ENCODE measurements at regions not wholly inside any gene's neighbourhood (a gene's known extent, or its start where the extent isn't known, plus 50 kb on each side); places are given as distances from the start of the nearest gene placed in this dataset.

DNA sequence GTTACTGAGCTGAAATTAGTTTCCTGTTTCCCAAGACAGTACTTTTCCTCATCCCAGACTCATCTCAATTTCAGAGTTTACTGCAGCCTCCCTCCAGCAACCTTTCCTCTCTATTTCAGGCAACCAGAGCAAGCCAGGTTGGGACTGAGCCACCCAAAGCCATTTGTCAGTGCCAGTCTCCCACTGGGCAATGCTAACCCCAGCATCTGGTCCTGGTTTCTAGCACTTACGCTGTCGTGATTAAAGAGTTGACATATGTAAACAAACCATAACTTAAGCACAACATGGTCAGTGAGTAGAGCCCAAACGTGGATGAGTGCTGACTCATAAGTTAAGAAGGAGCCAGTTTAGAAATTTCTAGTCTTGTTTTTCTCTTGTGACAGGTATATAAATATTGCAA lies 119.6 kb upstream of the BLID start:
- peak; percentile 29 for DNase-seq (ENCODE audit: low read depth, low spot score)

DNA sequence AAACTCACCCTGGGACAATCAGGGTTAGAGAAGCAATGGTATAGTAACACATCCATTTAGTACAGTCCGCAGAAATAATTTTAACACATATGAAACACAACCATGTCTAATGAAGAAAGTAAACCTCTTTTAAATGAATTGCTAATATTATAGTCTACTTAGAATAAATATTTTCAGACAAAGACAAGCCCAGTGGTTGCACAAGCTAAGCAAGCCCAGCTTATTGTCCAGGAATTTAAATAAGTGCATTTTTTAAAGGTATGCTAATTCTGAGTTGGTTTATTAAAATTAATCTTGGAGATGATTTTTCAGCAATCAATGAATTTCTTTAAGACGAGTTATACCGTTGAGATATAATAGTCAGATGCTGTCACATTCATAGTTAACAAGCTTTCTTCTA lies 118.8 kb upstream of the BLID start:
- DNase-seq (ENCODE audit: low read depth, low spot score): no peak

DNA sequence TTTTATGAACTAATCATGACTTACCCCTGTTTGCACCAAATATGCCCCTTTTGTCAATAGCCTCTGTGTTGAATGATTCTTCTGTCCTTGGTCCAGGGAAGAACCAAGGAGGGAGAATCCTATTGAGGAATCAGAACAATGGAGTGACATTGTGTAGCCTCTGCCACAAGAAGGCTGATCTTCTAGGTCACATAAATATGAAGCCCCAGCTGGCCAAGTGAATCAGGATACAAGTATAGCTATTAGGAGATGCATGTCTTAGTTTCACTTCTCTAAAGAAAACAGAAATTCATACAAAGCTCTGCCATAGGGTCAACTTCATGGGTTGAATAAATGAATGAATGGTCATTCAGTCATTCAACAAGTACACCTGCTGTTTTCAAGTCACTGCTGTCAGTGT lies 118.2 kb upstream of the BLID start:
- DNase-seq (ENCODE audit: low read depth, low spot score): no peak

DNA sequence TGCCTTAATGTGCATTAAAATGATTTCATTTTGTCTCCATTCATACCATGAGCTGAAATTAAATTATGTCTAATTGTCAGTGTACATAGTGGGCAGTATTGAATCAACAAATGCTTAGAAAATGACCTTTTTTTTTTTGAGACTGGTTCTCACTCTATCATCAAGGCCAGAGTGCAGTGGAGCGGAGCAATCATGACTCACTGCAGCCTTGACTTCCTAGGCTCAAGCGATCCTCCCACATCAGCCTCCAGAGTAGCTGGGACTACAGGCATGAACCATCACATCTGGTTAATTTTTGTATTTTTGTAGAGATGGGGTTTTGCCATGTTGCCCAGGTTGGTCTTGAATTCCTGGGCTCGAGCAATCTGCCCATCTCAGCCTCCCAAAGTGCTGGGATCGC lies 117.0 kb upstream of the BLID start:
- no peak for DNase-seq (ENCODE audit: low read depth, low spot score)

DNA sequence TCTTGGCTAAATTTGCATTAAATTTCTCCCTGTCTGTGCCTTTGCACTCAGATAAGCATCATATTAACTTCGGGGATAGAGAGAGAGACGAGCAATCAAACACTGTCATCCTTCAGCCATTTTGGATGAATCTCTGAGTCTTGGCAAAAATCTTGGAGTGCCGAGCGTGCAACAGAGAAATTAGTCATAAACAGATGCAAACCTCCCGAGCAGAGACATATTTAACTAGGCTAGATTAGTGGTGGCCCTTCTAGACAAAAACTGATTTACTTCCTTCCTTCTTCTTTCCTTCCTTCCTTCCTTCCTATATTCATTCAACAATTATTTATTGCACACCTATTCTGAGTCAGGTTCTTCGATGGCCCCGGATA lies 114.4 kb upstream of the BLID start:
- no peak for DNase-seq (ENCODE audit: low read depth, low spot score)

DNA sequence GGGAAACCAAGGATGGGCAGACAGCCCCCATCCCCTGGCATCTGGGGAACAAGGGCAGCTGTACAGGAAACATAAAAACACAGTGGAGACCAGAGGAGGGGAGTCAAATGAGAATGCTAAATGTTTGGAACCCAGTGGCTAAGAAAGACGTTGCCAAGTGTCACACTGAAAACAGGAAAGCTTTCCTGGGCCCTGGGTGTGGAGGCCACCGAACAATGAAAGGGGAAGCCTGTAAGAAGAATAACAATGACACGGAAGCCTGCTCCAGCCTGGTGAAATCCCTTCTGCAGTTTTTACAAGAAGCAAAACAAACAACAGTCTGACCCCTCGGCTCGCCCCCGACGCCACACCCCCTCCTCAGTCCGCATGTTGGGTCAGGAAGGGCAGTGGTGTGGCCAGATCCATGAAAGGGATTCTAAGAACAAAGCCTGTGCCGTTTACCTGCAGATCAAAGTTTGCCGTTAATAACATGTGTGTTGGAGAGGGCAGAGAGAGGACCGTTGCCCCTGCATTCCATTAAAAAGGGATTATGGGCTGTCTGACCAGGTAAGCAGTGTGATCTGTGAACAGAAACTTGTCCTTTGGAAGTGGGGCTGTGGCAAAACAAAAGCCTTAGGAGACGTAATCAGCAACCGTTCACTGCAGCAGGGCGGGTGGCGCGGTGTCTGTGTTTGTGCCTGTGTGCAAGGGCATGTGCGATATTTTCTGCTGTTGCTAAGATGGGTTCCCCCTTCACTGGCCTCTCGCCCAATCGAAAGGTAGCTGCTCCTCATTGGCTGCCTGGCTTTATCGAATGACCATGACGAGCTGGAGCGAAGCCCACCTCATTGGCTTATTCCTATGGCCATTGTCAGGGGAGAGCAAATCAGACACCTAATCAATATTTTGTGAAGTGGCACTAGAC lies 113.7 kb upstream of the BLID start:
- no peak for DNase-seq (ENCODE audit: low read depth, low spot score)

DNA sequence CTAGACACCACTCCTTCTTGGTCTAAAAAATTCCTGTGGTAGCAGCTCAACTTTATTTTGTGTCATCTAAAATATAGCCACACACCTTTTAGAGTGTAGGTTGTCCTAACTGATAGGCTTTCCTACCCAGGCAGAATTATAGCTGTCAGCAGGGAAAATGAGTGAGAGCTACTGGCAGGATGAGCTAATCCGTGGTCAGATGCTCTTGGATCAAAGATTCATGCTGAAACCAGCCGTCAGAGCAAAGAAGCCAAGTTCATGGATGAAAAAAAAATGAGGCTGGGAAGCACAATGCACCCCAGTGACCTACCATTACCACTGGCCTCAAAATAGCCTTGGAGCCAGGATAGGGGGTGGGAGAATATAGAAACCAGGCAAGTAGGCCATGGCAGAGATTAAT lies 113.1 kb upstream of the BLID start:
- DNase-seq (ENCODE audit: low read depth, low spot score): no peak

DNA sequence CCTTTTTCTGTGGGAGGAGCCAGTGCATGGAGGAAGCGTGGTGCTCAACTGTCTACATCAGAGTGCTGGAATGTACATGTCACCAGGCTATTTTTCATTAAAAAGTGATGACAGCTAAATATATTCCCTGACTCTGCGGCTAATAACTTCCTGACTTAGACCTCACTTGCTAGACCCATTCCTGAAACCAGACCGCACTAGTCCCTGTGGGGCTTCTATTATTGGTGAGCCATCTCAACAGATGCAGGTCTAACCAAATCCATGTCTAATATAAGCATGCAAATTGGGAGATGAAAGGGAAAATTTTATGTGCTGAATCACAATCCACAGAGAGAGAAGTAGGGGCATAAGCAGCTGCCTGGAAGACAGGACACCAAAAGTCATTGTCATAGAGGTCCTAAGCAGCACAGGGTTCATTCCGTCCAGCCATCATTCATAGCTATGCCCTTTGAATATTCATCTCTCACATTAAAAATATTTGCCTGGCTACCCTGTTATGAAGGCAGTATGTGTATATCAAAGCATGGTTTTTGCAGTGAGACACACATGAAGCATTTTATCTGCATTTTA lies 110.9 kb upstream of the BLID start:
- no peak for DNase-seq (ENCODE audit: low read depth, low spot score)

DNA sequence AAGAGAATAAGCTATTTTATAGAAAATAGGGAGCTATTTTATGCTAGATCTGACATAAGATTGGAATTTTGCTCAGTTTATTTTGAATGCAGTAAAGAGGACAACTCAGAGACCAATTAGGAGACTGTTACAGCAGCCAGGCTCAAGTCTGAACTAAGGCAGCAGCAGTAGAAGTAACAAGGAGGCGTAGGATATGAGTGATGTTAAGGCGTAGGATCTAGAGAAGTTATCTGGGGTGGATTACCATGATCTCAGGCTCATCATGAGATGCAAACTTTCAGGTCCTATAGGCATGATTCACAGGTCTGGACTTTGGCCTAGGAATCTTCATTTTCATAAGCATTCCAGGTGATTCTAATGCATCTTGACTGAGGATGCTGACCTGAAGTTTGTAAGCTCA lies 108.9 kb upstream of the BLID start:
- DNase-seq (ENCODE audit: low read depth, low spot score): no peak

DNA sequence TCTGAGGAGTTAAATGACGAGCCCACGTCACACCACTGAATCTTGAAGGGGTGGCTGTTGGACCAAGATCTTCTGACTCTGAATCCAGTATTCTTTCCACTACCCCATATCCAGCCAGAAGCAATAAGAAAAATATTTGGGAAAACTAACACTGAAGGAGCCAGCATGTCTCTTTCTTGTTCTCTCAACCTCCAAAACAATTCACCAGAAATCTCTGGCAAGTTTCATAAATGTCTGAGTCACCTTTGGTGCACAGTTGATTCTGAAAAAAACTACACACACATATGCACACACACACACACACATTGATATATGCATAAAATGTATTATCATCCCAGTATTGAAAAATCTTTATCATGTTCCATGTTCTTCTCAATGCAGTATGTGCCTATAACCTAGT lies 104.3 kb upstream of the BLID start:
- DNase-seq (ENCODE audit: low read depth, low spot score): no peak

DNA sequence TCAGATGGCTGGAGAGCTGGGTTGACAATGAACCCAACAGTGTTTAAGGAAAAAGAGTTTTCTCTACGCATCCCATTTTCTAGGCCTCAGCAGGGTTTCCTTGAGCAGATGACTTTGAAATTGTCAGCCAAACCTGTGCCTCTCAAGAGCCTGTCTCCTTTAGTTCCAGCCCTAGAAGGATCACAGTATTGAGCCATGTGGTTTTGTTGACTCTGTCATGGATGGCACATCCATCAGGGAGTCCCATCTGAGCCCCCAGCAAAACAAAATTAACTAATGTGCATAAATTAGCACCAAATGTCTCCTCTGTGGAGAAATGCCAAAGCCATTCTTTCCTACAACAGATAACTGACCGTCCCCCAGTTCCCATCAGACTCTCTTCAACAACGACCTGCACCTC lies 103.8 kb upstream of the BLID start:
- DNase-seq (ENCODE audit: low read depth, low spot score): no peak

DNA sequence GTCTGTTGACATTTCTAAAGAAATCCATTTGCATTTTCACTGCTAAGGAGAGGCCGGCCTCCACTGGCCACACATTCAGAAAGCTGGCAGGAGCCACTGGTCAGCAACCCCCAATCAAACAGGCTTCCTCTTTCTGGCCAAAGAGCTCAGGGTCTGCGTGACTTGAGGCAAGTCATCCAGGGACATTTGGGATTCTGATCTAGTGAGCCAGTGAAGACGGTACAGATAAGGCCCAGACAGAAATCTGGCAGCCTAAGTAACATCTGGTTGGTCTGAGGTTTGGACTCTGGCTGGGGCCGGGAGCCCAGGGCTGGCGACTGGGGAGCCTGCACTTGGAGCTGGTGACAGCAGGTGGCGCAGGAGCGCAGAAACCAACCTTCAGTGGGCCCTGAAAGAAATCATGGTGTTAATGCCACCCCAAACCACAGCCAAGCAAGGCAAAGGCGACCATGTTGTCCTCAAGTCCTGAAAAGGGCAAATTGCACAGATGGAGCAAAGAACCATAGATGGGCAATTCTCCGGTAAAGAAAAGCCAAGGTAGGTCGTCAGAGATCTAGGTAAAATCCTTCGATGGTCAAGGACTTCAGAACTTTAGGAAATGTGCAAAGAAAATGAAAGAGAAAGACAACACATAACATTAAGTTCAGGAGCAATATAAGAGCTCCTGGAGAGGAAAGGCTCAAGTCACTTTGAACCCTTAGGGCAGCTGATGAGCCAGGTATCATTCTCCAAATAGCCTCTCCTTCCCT lies 99.4 kb upstream of the BLID start:
- DNase-seq (ENCODE audit: low read depth, low spot score): no peak

DNA sequence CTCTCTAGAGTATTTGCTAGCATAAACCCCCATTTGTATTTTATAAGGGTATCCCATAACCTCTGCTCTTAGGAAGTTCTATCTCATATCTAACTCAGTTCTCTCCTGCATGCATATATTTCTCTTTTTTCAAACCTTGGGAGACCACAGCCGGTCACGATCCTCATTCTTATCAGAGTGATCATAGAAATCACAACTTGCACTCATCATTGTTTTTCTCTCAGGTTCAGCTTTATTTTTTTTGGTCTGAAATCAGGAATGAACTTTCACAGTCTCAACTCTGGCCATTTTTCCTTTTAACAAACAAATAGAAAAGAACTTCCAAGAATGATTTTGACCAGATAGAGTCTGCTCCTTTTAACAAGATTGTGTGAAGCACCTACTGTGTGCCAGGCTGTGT lies 98.6 kb upstream of the BLID start:
- no peak for DNase-seq (ENCODE audit: low read depth, low spot score)

DNA sequence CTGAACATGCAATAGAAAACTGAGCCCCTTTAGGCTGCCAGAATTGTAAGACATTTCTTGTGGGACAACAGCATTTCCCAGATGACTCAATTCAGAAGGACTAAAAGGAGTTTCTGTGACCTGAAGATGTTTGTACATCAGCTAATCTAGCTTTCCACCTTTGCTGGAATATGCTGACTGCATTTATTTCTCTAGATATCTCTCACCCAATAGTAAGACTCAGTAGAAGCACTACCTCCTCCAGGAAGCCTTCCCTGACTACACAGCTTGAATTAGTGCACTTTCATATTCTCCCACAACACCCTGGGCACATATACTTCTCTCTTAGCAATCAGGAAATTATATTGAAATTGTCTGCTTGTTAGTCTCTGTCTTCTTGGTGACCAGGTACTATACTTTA lies 98.1 kb upstream of the BLID start:
- no peak for DNase-seq (ENCODE audit: low read depth, low spot score)

DNA sequence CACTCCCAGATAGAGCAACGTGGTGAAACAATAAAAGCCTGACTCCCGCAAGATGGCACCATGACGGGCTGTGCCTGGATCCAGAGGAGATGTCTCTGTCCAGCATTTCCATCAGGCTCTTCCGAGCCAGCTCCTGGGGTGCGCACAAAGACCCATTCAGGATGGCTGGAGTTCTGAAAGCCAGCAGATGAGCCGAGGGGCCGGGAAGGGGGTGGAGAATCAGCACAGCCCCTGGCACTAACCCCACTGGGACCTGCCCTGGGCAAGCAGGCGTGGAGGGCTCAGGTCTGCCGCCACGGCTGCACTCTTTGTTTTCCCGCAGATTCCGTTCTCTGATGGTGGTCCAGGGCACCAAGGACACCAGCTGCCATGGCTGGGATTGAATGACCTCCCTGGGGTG lies 97.2 kb upstream of the BLID start:
- DNase-seq (ENCODE audit: low read depth, low spot score): no peak

DNA sequence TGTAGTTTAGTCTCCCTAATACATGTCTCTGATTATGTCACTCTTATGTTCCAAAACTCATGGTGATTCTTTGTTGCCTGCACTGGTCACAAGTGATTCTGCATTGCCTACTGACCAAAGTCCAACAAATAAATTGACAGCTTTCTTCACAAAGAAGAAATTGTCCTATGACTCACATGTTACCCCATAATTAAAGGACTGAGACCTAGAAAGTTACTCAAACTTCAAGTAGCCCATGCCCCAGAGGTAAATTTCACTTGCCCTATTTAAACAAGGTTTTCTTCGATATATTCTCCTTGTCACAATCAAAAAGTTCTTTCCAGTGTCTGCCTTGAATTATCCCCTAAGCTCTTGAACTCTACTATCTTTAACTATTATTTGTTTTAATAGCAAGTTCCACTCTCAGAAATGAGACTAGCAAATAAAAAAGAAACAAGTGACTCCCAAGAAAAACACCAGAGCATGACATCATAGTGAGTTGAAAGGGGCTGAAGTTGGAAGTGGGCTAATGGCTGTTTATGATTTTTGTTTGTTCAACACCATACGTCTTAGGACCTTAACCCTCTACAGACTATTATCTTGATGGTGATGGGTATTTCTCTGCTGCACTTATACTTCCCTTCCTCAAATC lies 94.5 kb upstream of the BLID start:
- no peak for DNase-seq (ENCODE audit: low read depth, low spot score)

DNA sequence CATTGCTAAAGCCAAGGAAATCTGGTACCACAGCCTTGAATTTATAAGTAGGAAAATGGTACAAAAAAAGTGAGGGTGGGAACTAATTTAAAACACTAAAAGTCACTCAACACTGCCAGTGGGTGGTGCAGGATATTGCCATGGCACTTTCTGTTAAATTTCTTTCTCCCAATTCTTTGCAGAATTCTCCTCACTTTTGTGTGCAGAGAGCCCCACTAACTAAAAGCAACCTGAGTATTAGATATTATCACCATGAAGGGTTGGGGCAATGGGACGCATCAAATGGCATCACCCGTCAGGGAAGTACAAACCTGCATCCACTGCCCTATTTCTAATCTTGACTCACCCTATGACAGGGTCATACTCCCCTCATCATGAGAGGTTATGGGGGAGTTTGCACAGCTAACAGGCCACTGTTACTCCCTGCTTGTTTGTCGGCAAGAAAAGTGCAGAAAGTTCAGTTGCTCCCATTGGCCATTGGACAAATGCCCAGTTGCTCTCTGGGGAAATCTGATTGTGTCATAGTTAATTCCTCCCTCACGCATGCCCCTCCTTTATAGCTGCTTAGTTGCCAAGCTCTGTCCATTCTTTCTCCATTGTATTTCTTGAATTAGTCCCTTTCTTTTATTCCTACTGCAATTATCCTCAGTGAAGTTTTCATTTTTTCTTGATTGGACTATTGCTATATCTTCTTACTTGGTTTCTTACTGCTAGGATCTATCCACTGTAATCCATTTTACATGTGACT lies 93.8 kb upstream of the BLID start:
- peak; percentile 85 for DNase-seq (ENCODE audit: low read depth, low spot score)

DNA sequence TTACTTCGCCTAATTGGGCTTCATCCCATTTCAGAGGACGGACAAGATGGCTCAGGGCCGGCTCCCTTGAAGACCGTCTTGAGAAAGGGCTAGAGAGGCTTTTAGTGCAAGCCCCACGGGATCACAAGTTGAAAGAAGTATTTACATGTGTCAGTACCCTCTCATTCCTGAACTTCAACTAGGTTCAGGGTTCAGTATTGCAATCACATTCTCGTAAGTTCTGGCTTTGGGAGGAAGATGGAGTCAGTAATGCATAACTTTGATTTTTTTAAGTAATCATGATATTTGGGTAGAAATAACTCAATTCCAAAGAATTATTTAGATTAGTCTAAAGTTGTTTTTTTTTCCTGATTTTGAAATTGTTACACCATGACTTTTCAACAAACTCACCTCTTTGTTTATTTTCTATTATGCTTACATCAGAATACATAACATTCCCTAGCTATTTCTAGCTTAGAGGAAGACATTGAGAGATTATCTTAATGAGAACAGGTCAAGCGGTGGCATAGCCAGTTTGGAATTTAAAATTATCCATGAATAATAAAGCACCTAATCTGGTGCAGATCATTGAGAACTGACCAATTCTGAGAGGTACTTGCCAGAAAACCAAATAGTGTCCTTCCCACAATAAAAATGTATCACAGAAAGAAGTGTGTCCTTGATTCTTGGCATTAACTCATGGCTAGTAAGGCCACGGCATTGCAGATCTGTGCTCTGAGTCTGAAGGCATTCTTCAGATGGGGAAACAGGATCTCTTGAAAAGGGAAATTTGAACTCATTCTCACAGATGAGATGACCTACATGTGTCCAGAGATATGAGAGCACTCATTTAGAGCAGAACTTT lies 92.1 kb upstream of the BLID start:
- no peak for DNase-seq (ENCODE audit: low read depth, low spot score)

DNA sequence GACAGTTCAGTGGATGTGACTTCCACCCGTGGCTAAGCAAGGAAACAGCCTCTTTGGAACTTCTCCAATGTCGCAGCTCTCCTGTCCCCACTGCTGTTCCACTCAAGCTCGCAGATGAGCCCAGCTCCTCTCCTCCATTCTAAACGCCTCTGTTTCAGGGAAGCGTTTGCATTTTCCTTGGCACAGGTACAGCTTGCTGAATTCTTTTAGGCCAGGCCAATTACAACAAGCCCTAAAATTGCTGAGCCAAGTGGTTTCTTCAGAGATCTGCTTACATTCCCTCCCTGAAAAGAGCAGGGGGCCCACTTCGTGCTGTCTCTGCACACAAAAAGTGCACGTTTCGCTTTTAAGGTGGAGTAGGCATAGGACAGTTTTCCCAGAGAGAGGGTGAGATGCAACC lies 91.5 kb upstream of the BLID start:
- DNase-seq (ENCODE audit: low read depth, low spot score): peak; percentile 79

DNA sequence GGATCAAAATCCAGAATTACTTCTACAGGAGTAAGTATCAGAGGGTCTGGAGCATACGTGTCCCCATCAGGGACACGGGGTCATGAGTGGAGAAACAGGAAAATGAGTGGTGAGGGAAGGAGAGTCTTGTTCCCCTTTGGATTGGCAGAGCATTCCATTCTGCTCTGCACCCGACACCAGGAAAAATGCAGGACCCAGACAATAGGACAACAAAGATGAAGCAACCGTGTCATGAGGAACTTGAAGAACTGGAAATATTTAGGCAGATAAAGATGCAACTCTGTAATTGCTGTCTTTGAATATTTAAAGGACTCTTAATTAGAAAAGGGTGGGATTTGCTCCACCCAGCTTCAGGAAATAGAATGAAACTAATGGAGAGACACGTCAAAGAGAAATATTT lies 89.0 kb upstream of the BLID start:
- DNase-seq (ENCODE audit: low read depth, low spot score): no peak

DNA sequence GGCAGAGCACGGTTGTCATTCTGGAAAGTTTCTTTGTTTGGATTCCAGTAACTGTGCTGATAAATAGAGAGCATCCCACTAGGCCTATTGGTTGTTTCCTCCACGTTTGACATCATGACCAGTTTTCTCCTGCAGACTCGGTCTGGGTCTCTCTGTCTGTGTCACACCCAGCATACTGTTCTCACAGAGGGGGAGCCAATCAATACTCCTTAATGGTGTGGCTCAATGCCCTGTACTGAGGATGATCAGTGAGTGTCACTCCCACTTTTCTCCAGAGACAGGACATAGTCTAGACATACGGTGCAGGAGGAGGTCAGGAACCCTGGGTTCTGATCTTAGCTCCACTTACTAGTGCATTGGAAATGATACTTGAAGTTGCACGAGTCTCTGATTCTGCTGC lies 88.2 kb upstream of the BLID start:
- no peak for DNase-seq (ENCODE audit: low read depth, low spot score)

Data from brain pericyte (primary cell).